Nephron (organoid): ENCODE measurements at regions not wholly inside any gene's neighbourhood (a gene's known extent, or its start where the extent isn't known, plus 50 kb on each side); places are given as distances from the start of the nearest gene placed in this dataset.

ENCODE experiments used
- H3K27ac Mint-ChIP-seq, 3 experiments: 2 replicates each; pipeline ENCODE4 v1.8.0; 2020; ENCODE audit warnings: mixed read lengths in 3 of 3, mild to moderate bottlenecking in 2 of 3, moderate library complexity in 1 of 3
- H3K27me3 Mint-ChIP-seq: 2 replicates; pipeline ENCODE4 v1.8.0; 2021; ENCODE audit warnings: low read depth, mild to moderate bottlenecking, moderate library complexity, mixed read lengths
- H3K36me3 Mint-ChIP-seq: 2 replicates; pipeline ENCODE4 v1.8.0; 2020; ENCODE audit warnings: low read depth, mixed read lengths
- H3K4me1 Mint-ChIP-seq: 2 replicates; pipeline ENCODE4 v1.8.0; 2020; ENCODE audit warnings: mixed read lengths
- H3K4me3 Mint-ChIP-seq, 3 experiments: 2 replicates each; pipeline ENCODE4 v1.8.0; 2020; ENCODE audit warnings: mild to moderate bottlenecking in 3 of 3, mixed read lengths in 3 of 3, moderate library complexity in 2 of 3
- H3K9me3 Mint-ChIP-seq: 2 replicates; pipeline ENCODE4 v1.8.0; 2020; ENCODE audit warnings: mixed read lengths
- TF ChIP-seq, protein P1 (sequence below), 3 experiments: fragments of 200-600 bp; sonication (generic); IDR thresholded peaks; one replicate each; pipeline ENCODE4 v1.5.0; 2021; ENCODE audit warnings: antibody characterized with exemption in 3 of 3; ENCODE audit not compliant: unreplicated experiment in 3 of 3

DNA sequence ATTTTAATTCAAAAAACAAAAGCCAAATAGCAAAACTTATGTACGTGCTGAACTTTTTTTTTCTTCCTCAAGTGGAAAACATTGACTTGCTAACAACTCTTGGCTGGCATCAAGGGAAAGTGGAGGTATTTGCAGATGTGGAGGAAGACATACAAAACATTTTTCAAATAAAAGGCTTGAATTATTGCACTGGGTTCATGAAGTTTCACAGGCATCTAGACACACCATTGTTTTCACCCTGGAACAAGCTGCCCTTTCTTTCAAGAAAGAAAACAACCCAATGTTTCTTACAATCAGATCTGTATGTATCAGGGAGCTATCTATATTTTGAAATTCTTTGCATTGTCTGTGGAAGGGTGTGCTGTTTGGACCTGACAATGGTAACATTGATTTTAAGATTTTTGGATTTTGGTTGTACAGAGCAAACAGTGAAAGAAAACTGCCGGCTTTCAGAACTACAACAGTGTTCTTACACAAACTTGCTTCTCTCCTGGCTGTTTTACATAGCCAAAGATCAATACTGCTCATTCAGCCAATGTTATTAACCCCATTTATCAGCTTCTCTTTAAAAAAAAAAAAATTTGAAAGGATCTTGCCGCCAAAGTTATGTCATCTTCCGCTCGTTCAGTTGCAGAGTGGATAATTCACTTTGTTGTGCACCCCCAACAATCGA, 187.7 kb upstream of the FOXD3 start:
- H3K4me3 Mint-ChIP-seq, result no peak overlapping the region
- peaks cover 4% of the 10 kb centered on the region for H3K27me3 Mint-ChIP-seq
- no peaks in the 10 kb centered on the region for H3K4me1 Mint-ChIP-seq
- no peaks in the 10 kb centered on the region for H3K36me3 Mint-ChIP-seq
- TF ChIP-seq, protein P1, sequence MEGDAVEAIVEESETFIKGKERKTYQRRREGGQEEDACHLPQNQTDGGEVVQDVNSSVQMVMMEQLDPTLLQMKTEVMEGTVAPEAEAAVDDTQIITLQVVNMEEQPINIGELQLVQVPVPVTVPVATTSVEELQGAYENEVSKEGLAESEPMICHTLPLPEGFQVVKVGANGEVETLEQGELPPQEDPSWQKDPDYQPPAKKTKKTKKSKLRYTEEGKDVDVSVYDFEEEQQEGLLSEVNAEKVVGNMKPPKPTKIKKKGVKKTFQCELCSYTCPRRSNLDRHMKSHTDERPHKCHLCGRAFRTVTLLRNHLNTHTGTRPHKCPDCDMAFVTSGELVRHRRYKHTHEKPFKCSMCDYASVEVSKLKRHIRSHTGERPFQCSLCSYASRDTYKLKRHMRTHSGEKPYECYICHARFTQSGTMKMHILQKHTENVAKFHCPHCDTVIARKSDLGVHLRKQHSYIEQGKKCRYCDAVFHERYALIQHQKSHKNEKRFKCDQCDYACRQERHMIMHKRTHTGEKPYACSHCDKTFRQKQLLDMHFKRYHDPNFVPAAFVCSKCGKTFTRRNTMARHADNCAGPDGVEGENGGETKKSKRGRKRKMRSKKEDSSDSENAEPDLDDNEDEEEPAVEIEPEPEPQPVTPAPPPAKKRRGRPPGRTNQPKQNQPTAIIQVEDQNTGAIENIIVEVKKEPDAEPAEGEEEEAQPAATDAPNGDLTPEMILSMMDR (IDR thresholded peaks at IDR 0.05; ENCODE audit: unreplicated experiment in 3 of 3), result no peak
- H3K27ac Mint-ChIP-seq, result no peak overlapping the region
- H3K9me3 Mint-ChIP-seq, result no peaks in the 10 kb centered on the region

DNA sequence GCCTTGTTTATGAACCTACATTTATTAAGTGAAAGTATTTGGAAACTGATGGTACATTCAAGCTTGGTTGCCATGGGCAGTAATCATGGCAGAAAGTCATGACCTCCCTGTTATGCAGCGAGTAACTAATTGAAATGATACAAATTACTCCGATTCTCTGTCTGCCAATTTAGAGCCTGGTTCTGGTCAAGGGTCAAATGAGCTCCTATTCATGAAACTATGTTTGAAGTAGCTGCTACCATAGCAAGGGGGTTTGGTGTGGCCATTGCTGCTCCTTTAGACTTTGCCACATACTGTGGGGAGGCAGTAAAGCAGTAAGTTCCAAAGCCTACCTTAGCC, 187.2 kb upstream of the FOXD3 start:
- Mint-ChIP-seq H3K36me3 (no peaks in the 10 kb centered on the region), H3K9me3 (no peaks in the 10 kb centered on the region), H3K4me3 (no peak overlapping the region), H3K4me1 (no peaks in the 10 kb centered on the region), H3K27ac (no peak overlapping the region), H3K27me3 (peaks cover 4% of the 10 kb centered on the region)
- TF ChIP-seq, protein P1 (IDR thresholded peaks at IDR 0.05; ENCODE audit: unreplicated experiment in 3 of 3), result no peak

DNA sequence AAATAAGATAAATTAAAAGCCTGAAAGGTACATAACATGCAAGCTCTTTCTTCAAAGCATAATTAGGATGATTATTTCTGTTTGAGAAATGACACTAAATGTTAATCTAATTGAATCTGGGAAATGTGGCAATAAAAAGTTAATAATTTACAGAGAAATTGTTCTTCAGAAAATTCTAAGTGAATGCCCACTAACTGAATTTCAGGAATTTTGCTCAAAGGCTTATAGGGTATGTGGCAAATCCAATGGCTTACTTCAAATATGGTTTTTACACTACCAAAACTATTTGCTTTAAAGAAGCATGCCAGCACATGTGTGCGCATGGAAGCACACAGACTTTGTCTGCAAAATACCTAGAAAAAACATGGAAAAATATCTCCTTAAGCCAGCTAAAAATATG, 186.6 kb upstream of the FOXD3 start:
- TF ChIP-seq, protein P1 (IDR thresholded peaks at IDR 0.05; ENCODE audit: unreplicated experiment in 3 of 3), result no peak
- H3K36me3 Mint-ChIP-seq, result no peaks in the 10 kb centered on the region

DNA sequence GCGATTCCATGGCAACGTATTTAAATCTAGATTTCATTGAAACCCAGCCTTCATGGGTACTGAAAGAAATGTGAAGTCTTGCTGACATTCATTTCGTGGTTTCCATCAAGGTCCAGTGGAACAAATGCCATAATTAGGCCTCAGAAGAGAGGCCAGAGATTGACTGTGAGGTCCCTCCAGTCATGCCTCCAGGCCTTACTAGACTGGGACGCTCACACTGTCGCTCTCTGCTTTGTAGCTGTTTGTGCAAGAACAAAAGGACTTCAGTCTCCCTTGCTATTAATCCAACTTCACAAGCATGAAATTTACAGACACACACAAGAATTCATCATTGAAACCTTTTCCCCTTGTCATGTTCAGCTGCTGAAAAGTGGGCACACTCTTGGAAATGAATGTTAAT, 180.4 kb upstream of the FOXD3 start:
- Mint-ChIP-seq H3K27me3 (peaks cover 7% of the 10 kb centered on the region), H3K4me1 (no peaks in the 10 kb centered on the region), H3K27ac (no peak overlapping the region), H3K9me3 (no peaks in the 10 kb centered on the region), H3K4me3 (no peak overlapping the region), H3K36me3 (no peaks in the 10 kb centered on the region)
- TF ChIP-seq, protein P1 (IDR thresholded peaks at IDR 0.05; ENCODE audit: unreplicated experiment in 3 of 3), result no peak

More for the DNA sequence above, 186.6 kb upstream of the FOXD3 start:
- H3K4me1 Mint-ChIP-seq, result no peaks in the 10 kb centered on the region
- no peak overlapping the region for H3K4me3 Mint-ChIP-seq
- H3K27me3 Mint-ChIP-seq, result peaks cover 4% of the 10 kb centered on the region
- no peak overlapping the region for H3K27ac Mint-ChIP-seq
- no peaks in the 10 kb centered on the region for H3K9me3 Mint-ChIP-seq

DNA sequence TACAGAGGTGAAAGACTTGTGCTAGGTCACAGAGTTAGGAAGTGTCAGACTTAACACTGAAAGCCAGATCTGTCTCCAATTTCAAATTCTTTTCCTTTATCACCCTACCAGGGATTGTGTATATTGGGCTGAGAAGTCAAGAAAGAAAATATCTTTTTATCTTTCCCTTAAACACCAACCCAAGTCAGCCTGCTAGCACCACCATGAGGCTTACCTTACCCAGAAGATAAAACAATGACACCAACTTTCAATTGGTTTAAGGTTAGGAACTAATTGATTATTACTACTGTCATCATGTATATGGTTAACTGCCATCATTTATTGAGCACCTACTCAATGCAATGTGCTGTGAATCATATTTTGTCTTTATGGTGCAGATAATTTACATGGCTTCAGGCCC, 178.9 kb upstream of the FOXD3 start:
- no peaks in the 10 kb centered on the region for H3K4me1 Mint-ChIP-seq
- no peak overlapping the region for H3K4me3 Mint-ChIP-seq
- no peaks in the 10 kb centered on the region for H3K9me3 Mint-ChIP-seq
- peaks cover 4% of the 10 kb centered on the region for H3K27me3 Mint-ChIP-seq
- H3K27ac Mint-ChIP-seq, result no peak overlapping the region
- no peaks in the 10 kb centered on the region for H3K36me3 Mint-ChIP-seq
- TF ChIP-seq, protein P1 (IDR thresholded peaks at IDR 0.05; ENCODE audit: unreplicated experiment in 3 of 3), result no peak

DNA sequence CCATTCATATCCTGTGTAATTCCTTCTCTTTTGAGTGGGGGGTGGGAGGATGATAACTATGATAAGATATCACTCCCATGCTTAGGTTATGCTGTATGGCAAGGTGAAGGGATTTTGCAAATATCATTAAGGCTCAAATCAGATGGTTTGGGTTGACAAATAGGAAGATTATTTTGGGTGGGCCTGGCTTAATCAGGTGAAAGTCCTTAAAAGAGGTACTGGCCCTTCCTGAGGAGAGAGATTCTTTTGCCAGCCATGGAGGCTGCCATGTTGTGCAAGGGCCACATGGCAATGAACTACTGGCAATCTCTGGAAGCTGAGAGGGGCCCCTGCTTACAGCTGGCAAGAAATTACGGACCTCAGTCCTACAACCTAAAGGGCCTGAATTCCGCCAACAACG, 174.6 kb upstream of the FOXD3 start:
- H3K36me3 Mint-ChIP-seq, result no peaks in the 10 kb centered on the region
- H3K4me3 Mint-ChIP-seq, result no peak overlapping the region
- no peak overlapping the region for H3K27ac Mint-ChIP-seq
- H3K27me3 Mint-ChIP-seq, result peaks cover 12% of the 10 kb centered on the region
- no peaks in the 10 kb centered on the region for H3K9me3 Mint-ChIP-seq
- no peaks in the 10 kb centered on the region for H3K4me1 Mint-ChIP-seq
- TF ChIP-seq, protein P1 (IDR thresholded peaks at IDR 0.05; ENCODE audit: unreplicated experiment in 3 of 3), result no peak
